OCI-LY7 (cell line): ENCODE measurements at regions not wholly inside any gene's neighbourhood (a gene's known extent, or its start where the extent isn't known, plus 50 kb on each side); places are given as distances from the start of the nearest gene placed in this dataset.
A peak's percentile ranks its signal among the peaks of the same experiment; 100 is the strongest.

ENCODE experiments used
- BruUV-seq: library from RNA; stranded (reverse); fragments of 400-500 nt; replicated peaks from 2 replicates; lab custom pipeline; 2021; lab: Mats Ljungman, UMichigan
- CTCF ChIA-PET: fragments of 300-600 bp; sonication (Branson Sonifier 250); formaldehyde crosslinking; loops from one replicate; lab custom pipeline; 2022; ENCODE audit warnings: antibody characterized with exemption; ENCODE audit not compliant: unreplicated experiment; lab: Charles Lee
- POLR2A ChIA-PET: fragments of 300-600 bp; sonication (Branson Sonifier 250); formaldehyde crosslinking; loops from one replicate; lab custom pipeline; 2022; ENCODE audit warnings: antibody characterized with exemption; lab: Charles Lee
- DNase-seq: peaks from one replicate; pipeline ENCODE4 v3.0.0-alpha.2; 2015; ENCODE audit warnings: low spot score
- H2AFZ ChIP-seq: fragments of 200-600 bp; sonication (generic), shearing (Covaris generic); 2 replicates; pipeline ENCODE4 v1.6.1; 2014; ENCODE audit warnings: mild to moderate bottlenecking, antibody characterized with exemption, low read length, moderate library complexity
- H3K27ac ChIP-seq: fragments of 200-600 bp; sonication (generic); 2 replicates; pipeline ENCODE4 v1.5.1; 2014; ENCODE audit warnings: mixed run types, low read depth, mild to moderate bottlenecking, moderate library complexity, low read length, inconsistent platforms; ENCODE audit not compliant: poor library complexity, severe bottlenecking
- H3K36me3 ChIP-seq: fragments of 200-600 bp; sonication (generic); 2 replicates; pipeline ENCODE4 v1.6.1; 2014; ENCODE audit warnings: mild to moderate bottlenecking, antibody characterized with exemption, low read length, moderate library complexity, mixed read lengths; ENCODE audit not compliant: insufficient read depth
- H3K4me1 ChIP-seq: fragments of 200-600 bp; sonication (generic); 2 replicates; pipeline ENCODE4 v1.5.1; 2014; ENCODE audit warnings: mild to moderate bottlenecking, low read length; ENCODE audit not compliant: insufficient read depth, poor library complexity, severe bottlenecking
- H3K4me2 ChIP-seq: fragments of 200-600 bp; sonication (generic); 2 replicates; pipeline ENCODE4 v1.6.1; 2014; ENCODE audit warnings: mild to moderate bottlenecking, low read length
- H3K4me3 ChIP-seq: fragments of 200-600 bp; sonication (generic); 2 replicates; pipeline ENCODE4 v1.5.1; 2014; ENCODE audit warnings: mild to moderate bottlenecking, low read depth, low read length; ENCODE audit not compliant: poor library complexity, severe bottlenecking
- H3K79me2 ChIP-seq: fragments of 200-600 bp; sonication (generic); 2 replicates; pipeline ENCODE4 v1.6.1; 2016; ENCODE audit warnings: low read depth, mild to moderate bottlenecking, low read length, moderate library complexity, mixed read lengths; ENCODE audit not compliant: insufficient read depth
- H3K9me2 ChIP-seq: fragments of 200-600 bp; sonication (generic); 2 replicates; pipeline ENCODE4 v1.6.1; 2016; ENCODE audit warnings: mild to moderate bottlenecking, low read length, mixed read lengths; ENCODE audit not compliant: insufficient read depth
- H3K9me3 ChIP-seq: fragments of 200-600 bp; sonication (generic); 2 replicates; pipeline ENCODE4 v1.6.1; 2014; ENCODE audit warnings: mild to moderate bottlenecking, mixed run types, low read length, mixed read lengths
- H4K20me1 ChIP-seq: fragments of 200-600 bp; sonication (generic); 2 replicates; pipeline ENCODE4 v1.6.1; 2014; ENCODE audit warnings: mild to moderate bottlenecking, antibody characterized with exemption, low read length, moderate library complexity, mixed read lengths; ENCODE audit not compliant: insufficient read depth
- CTCF ChIP-seq: fragments of 200-600 bp; sonication (generic); conservative IDR thresholded peaks from 2 replicates; pipeline ENCODE4 v1.5.1; 2014; ENCODE audit warnings: mild to moderate bottlenecking, antibody characterized with exemption, low read length, moderate library complexity, mixed read lengths
- EZH2phosphoT487 ChIP-seq: fragments of 200-600 bp; sonication (generic); IDR thresholded peaks from 2 replicates; pipeline ENCODE4 v1.6.1; 2018; ENCODE audit warnings: low read depth, borderline replicate concordance, mild to moderate bottlenecking, mixed run types, antibody characterized with exemption, low read length, moderate library complexity, mixed read lengths
- intact Hi-C: fragments of 100-400 bp; cut with micrococcal nuclease; formaldehyde crosslinking; loops from one replicate; pipeline ENCODE4 v1.10.0; 2022; ENCODE audit not compliant: unreplicated experiment

GRCh38 chr6:134114489-134114888 lies 62.1 kb upstream of the SLC2A12 start:
- Histone ChIP-seq H3K9me2 (no peaks in the 10 kb centered on the region), H3K36me3 (no peaks in the 10 kb centered on the region), H2AFZ (no peak overlapping the region), H3K4me3 (no peak overlapping the region), H3K27ac (no peak overlapping the region), H3K4me2 (no peak overlapping the region), H3K79me2 (no peaks in the 10 kb centered on the region), H3K4me1 (no peaks in the 10 kb centered on the region), H3K9me3 (no peaks in the 10 kb centered on the region), H4K20me1 (no peaks in the 10 kb centered on the region)
- intact Hi-C loops, result no loop called here
- no peak for DNase-seq
- POLR2A ChIA-PET, result no interaction called here
- TF ChIP-seq EZH2phosphoT487 (no peak), CTCF (no peak)
- CTCF ChIA-PET, result interaction anchor here (0.6 kb wide), 1 partner anchor 32 kb away, joined by 3 read pairs; no protein-coding TSS in a partner anchor
- no TSS peak for BruUV-seq

- Histone ChIP-seq H3K79me2 (no peaks in the 10 kb centered on the region), H3K27ac (no peak overlapping the region), H3K36me3 (no peaks in the 10 kb centered on the region), H3K9me2 (no peaks in the 10 kb centered on the region), H3K4me1 (no peaks in the 10 kb centered on the region), H3K4me2 (no peak overlapping the region), H3K4me3 (no peak overlapping the region), H4K20me1 (no peaks in the 10 kb centered on the region), H2AFZ (no peak overlapping the region), H3K9me3 (no peaks in the 10 kb centered on the region)
- TF ChIP-seq EZH2phosphoT487 (no peak), CTCF (no peak)
- BruUV-seq, result no TSS peak
- intact Hi-C loops, result no loop called here
- DNase-seq, result no peak
- ChIA-PET CTCF (no interaction called here), POLR2A (no interaction called here)
Observed at GRCh38 chr6:134111726-134112125, 59.3 kb upstream of the SLC2A12 start.

- Histone ChIP-seq H3K27ac (no peak overlapping the region), H3K4me3 (no peak overlapping the region), H3K79me2 (no peaks in the 10 kb centered on the region), H2AFZ (no peak overlapping the region), H3K4me1 (no peaks in the 10 kb centered on the region), H3K9me2 (no peaks in the 10 kb centered on the region), H3K9me3 (no peaks in the 10 kb centered on the region), H4K20me1 (no peaks in the 10 kb centered on the region), H3K4me2 (no peak overlapping the region), H3K36me3 (no peaks in the 10 kb centered on the region)
- ChIA-PET CTCF (no interaction called here), POLR2A (no interaction called here)
- BruUV-seq, result no TSS peak
- peak; percentile 98 for TF ChIP-seq CTCF
- TF ChIP-seq EZH2phosphoT487, result no peak
- DNase-seq, result peak; percentile 72
- intact Hi-C loops, result no loop called here
Observed at GRCh38 chr6:134111062-134111677, 58.7 kb upstream of the SLC2A12 start.
